Keratinocyte (primary cell): ENCODE measurements at regions not wholly inside any gene's neighbourhood (a gene's known extent, or its start where the extent isn't known, plus 50 kb on each side); places are given as distances from the start of the nearest gene placed in this dataset.

Source experiments
- CTCF ChIP-seq, 3 experiments: IDR thresholded peaks in 1 of 3; conservative IDR thresholded peaks in 1 of 3; optimal IDR thresholded peaks in 1 of 3; 2 replicates in 2 of 3; 3 replicates in 1 of 3; pipeline versions ENCODE3 to v1.5.1; 2011; ENCODE audit warnings: low read length in 3 of 3, mild to moderate bottlenecking in 3 of 3, moderate library complexity in 2 of 3, control low read depth in 1 of 3, inconsistent platforms in 1 of 3; ENCODE audit not compliant: insufficient read depth in 2 of 3; ENCODE audit errors: extremely low read depth in 1 of 3
- EZH2 ChIP-seq: IDR thresholded peaks from one replicate; pipeline ENCODE4 v1.6.1; 2012; ENCODE audit warnings: inconsistent platforms, mild to moderate bottlenecking, low read length, moderate library complexity

GRCh38 chr11:91382946-91383345 is 841.7 kb upstream of the FAT3 start:
- TF ChIP-seq CTCF (optimal IDR thresholded peaks at IDR 0.05 in 1 of 3, IDR thresholded peaks at IDR 0.05 in 1 of 3, conservative IDR thresholded peaks at IDR 0.05 in 1 of 3; ENCODE audit: extremely low read depth in 1 of 3, insufficient read depth in 2 of 3, low read length in 3 of 3) (no peak), EZH2 (no peak)
